MM.1S (cell line): ENCODE measurements at regions not wholly inside any gene's neighbourhood (a gene's known extent, or its start where the extent isn't known, plus 50 kb on each side); places are given as distances from the start of the nearest gene placed in this dataset.

ENCODE experiments used
- CTCF ChIP-seq: fragments of 300-600 bp; sonication (generic); IDR thresholded peaks from 2 replicates; pipeline ENCODE4 v1.5.1; 2016; ENCODE audit warnings: antibody characterized with exemption, low read length, mixed read lengths
- EZH2 ChIP-seq: fragments of 300-600 bp; sonication (generic); optimal IDR thresholded peaks from 2 replicates; pipeline ENCODE3; 2017; ENCODE audit warnings: low read depth, mild to moderate bottlenecking, antibody characterized with exemption, low read length, mixed read lengths
- EZH2phosphoT487 ChIP-seq: fragments of 300-600 bp; sonication (generic); IDR thresholded peaks from 2 replicates; pipeline ENCODE4 v1.6.1; 2018; ENCODE audit warnings: antibody characterized with exemption, low read length

- TF ChIP-seq CTCF (no peak), EZH2 (no peak), EZH2phosphoT487 (no peak)
These were observed 1304.5 kb upstream of the ZEB2 start for GRCh38 chr2:145824384-145824783.
